Lower lobe of right lung (tissue), 2 donors: ENCODE measurements at regions not wholly inside any gene's neighbourhood (a gene's known extent, or its start where the extent isn't known, plus 50 kb on each side); places are given as distances from the start of the nearest gene placed in this dataset.

ENCODE experiments used
- ATAC-seq, 2 donors: fragments of 200-7000 bp; cut with Tn5 transposase; one replicate each; pipeline ENCODE4 v1.9.1; 2020 to 2022; ENCODE audit warnings: mild to moderate bottlenecking in 2 of 2, moderate library complexity in 2 of 2
- DNase-seq: peaks from one replicate; pipeline ENCODE4 v3.0.0-alpha.2; 2020
- H3K27ac ChIP-seq: fragments of 200-600 bp; one replicate; pipeline ENCODE4 v1.8.0; 2022
- H3K27me3 ChIP-seq: fragments of 200-600 bp; one replicate; pipeline ENCODE4 v1.8.0; 2022; ENCODE audit warnings: low read depth
- H3K36me3 ChIP-seq: fragments of 200-600 bp; one replicate; pipeline ENCODE4 v1.8.0; 2022; ENCODE audit warnings: mild to moderate bottlenecking
- H3K4me1 ChIP-seq: fragments of 200-600 bp; one replicate; pipeline ENCODE4 v1.8.0; 2022
- H3K4me3 ChIP-seq: fragments of 200-600 bp; one replicate; pipeline ENCODE4 v1.8.0; 2022; ENCODE audit warnings: mild to moderate bottlenecking
- H3K9me3 ChIP-seq: fragments of 200-600 bp; one replicate; pipeline ENCODE4 v1.8.0; 2022
- CTCF ChIP-seq: fragments of 200-600 bp; IDR thresholded peaks from one replicate; pipeline ENCODE4 v1.8.0; 2022; ENCODE audit warnings: antibody characterized with exemption, mild to moderate bottlenecking
- intact Hi-C: fragments of 100-400 bp; cut with DNase I; formaldehyde crosslinking; loops from one replicate; pipeline ENCODE4 v1.11.0; 2022
- donor health status: DM: no; HTN: yes; CAD: no; lungs with severe emphysema.

GRCh38 chr4:179485781-179486180 lies 2043.5 kb upstream of the AGA start:
- Histone ChIP-seq H3K9me3 (no peaks in the 10 kb centered on the region), H3K27ac (no peak overlapping the region), H3K4me3 (no peak overlapping the region), H3K4me1 (no peaks in the 10 kb centered on the region), H3K27me3 (no peaks in the 10 kb centered on the region), H3K36me3 (no peaks in the 10 kb centered on the region)
- ATAC-seq, result no peak
- DNase-seq, result no peak
- intact Hi-C loops, result no loop called here
- no peak for TF ChIP-seq CTCF

- intact Hi-C loops, result no loop called here
- no peaks in the 10 kb centered on the region for H3K9me3 ChIP-seq
- no peak overlapping the region for H3K27ac ChIP-seq
- H3K27me3 ChIP-seq, result no peaks in the 10 kb centered on the region
- no peak for TF ChIP-seq CTCF
- ATAC-seq, result no peak
- no peak for DNase-seq
- no peaks in the 10 kb centered on the region for H3K36me3 ChIP-seq
- H3K4me1 ChIP-seq, result no peaks in the 10 kb centered on the region
- H3K4me3 ChIP-seq, result no peak overlapping the region
These were observed 2044.5 kb upstream of the AGA start for GRCh38 chr4:179486570-179487335.

- no peak for DNase-seq
- Histone ChIP-seq H3K4me3 (no peak overlapping the region), H3K27me3 (no peaks in the 10 kb centered on the region), H3K27ac (no peak overlapping the region), H3K4me1 (no peaks in the 10 kb centered on the region), H3K36me3 (no peaks in the 10 kb centered on the region), H3K9me3 (no peaks in the 10 kb centered on the region)
- intact Hi-C loops, result no loop called here
- no peak for ATAC-seq
- no peak for TF ChIP-seq CTCF
These were observed 2050.2 kb upstream of the AGA start for GRCh38 chr4:179492260-179493080.

GRCh38 chr4:179503976-179504375 lies 2061.7 kb upstream of the AGA start:
- intact Hi-C loops, result no loop called here
- Histone ChIP-seq H3K27me3 (no peaks in the 10 kb centered on the region), H3K9me3 (no peaks in the 10 kb centered on the region), H3K36me3 (no peaks in the 10 kb centered on the region), H3K27ac (no peak overlapping the region), H3K4me1 (no peaks in the 10 kb centered on the region), H3K4me3 (no peak overlapping the region)
- DNase-seq (no peak), ATAC-seq (no peak)
- no peak for TF ChIP-seq CTCF

- ATAC-seq, result no peak
- H3K27ac ChIP-seq, result no peak overlapping the region
- H3K36me3 ChIP-seq, result no peaks in the 10 kb centered on the region
- no peak overlapping the region for H3K4me3 ChIP-seq
- H3K4me1 ChIP-seq, result no peaks in the 10 kb centered on the region
- no peaks in the 10 kb centered on the region for H3K9me3 ChIP-seq
- H3K27me3 ChIP-seq, result no peaks in the 10 kb centered on the region
- no peak for TF ChIP-seq CTCF
- DNase-seq, result no peak
- intact Hi-C loops, result no loop called here
These were observed 2067.3 kb upstream of the AGA start for GRCh38 chr4:179509489-179509888.
